ENCODE measurements at regions not wholly inside any gene's neighbourhood (a gene's known extent, or its start where the extent isn't known, plus 50 kb on each side); places are given as distances from the start of the nearest gene placed in this dataset.

- Histone ChIP-seq H3K27me3 (ENCODE audit: insufficient read depth, low read length) (peaks cover 11% of the 10 kb centered on the region), H3K9me3 (ENCODE audit: insufficient read depth, low read depth, low read length) (no peaks in the 10 kb centered on the region), H4K20me1 (ENCODE audit: insufficient read depth, low read length) (no peaks in the 10 kb centered on the region), H3K9ac (ENCODE audit: low read length) (no peak overlapping the region), H3K79me2 (ENCODE audit: insufficient read depth, low read length) (no peaks in the 10 kb centered on the region), H3K36me3 (ENCODE audit: insufficient read depth, low read length) (no peaks in the 10 kb centered on the region), H2AFZ (ENCODE audit: low read depth, low read length) (no peak overlapping the region), H3K27ac (ENCODE audit: low read depth, low read length) (no peak overlapping the region), H3K4me1 (ENCODE audit: insufficient read depth, low read length) (peaks cover 3% of the 10 kb centered on the region), H3K4me3 (ENCODE audit: insufficient read depth, low read depth, low read length) (no peak overlapping the region), H3K4me2 (ENCODE audit: low read length) (no peak overlapping the region)
- DNase-seq (ENCODE audit: low read depth) = no peak
- FAIRE-seq = no peak
- Mint-ChIP-seq H3K27me3 (ENCODE audit: low read depth, unreplicated experiment) (peaks cover 41% of the 10 kb centered on the region), H3K27ac (ENCODE audit: unreplicated experiment) (no peak overlapping the region), H3K9me3 (ENCODE audit: unreplicated experiment) (peaks cover 2% of the 10 kb centered on the region), H3K36me3 (ENCODE audit: low read depth, unreplicated experiment) (no peaks in the 10 kb centered on the region), H3K4me3 (ENCODE audit: unreplicated experiment) (no peak overlapping the region), H3K4me1 (ENCODE audit: low read depth, unreplicated experiment) (peaks cover 14% of the 10 kb centered on the region)
- TF ChIP-seq EZH2 (IDR thresholded peaks at IDR 0.05; ENCODE audit: insufficient read depth, low read length) = no peak
- no peak for TF ChIP-seq CTCF (IDR thresholded peaks at IDR 0.05; ENCODE audit: insufficient read depth, low read depth, low read length)
Measured at GRCh38 chr1:181181792-181182585, 93.5 kb downstream of the IER5 start.

- Mint-ChIP-seq H3K27me3 (ENCODE audit: low read depth, unreplicated experiment) (peaks cover 54% of the 10 kb centered on the region), H3K4me3 (ENCODE audit: unreplicated experiment) (no peak overlapping the region)
- FAIRE-seq = no peak
Measured at GRCh38 chr1:181184621-181185020, 96.1 kb downstream of the IER5 start.

More at GRCh38 chr1:181184621-181185020, 96.1 kb downstream of the IER5 start:
- Mint-ChIP-seq H3K9me3 (ENCODE audit: unreplicated experiment) (peaks cover 2% of the 10 kb centered on the region), H3K36me3 (ENCODE audit: low read depth, unreplicated experiment) (no peaks in the 10 kb centered on the region), H3K4me1 (ENCODE audit: low read depth, unreplicated experiment) (peaks cover 10% of the 10 kb centered on the region), H3K27ac (ENCODE audit: unreplicated experiment) (no peak overlapping the region)
- no peak overlapping the region for H3K9ac ChIP-seq (ENCODE audit: low read length)
- H3K36me3 ChIP-seq (ENCODE audit: insufficient read depth, low read length) = no peaks in the 10 kb centered on the region
- DNase-seq (ENCODE audit: low read depth) = no peak
- H3K27me3 ChIP-seq (ENCODE audit: insufficient read depth, low read length) = peaks cover 16% of the 10 kb centered on the region
- H3K4me3 ChIP-seq (ENCODE audit: insufficient read depth, low read depth, low read length) = no peak overlapping the region
- no peaks in the 10 kb centered on the region for H3K79me2 ChIP-seq (ENCODE audit: insufficient read depth, low read length)
- TF ChIP-seq EZH2 (IDR thresholded peaks at IDR 0.05; ENCODE audit: insufficient read depth, low read length) (no peak), CTCF (IDR thresholded peaks at IDR 0.05; ENCODE audit: insufficient read depth, low read depth, low read length) (no peak)
- no peaks in the 10 kb centered on the region for H3K9me3 ChIP-seq (ENCODE audit: insufficient read depth, low read depth, low read length)
- H2AFZ ChIP-seq (ENCODE audit: low read depth, low read length) = no peak overlapping the region
- no peaks in the 10 kb centered on the region for H4K20me1 ChIP-seq (ENCODE audit: insufficient read depth, low read length)
- H3K27ac ChIP-seq (ENCODE audit: low read depth, low read length) = no peak overlapping the region
- peaks cover 3% of the 10 kb centered on the region for H3K4me1 ChIP-seq (ENCODE audit: insufficient read depth, low read length)
- H3K4me2 ChIP-seq (ENCODE audit: low read length) = no peak overlapping the region
